ENCODE measurements at regions not wholly inside any gene's neighbourhood (a gene's known extent, or its start where the extent isn't known, plus 50 kb on each side); places are given as distances from the start of the nearest gene placed in this dataset.

- TF ChIP-seq, protein P1, sequence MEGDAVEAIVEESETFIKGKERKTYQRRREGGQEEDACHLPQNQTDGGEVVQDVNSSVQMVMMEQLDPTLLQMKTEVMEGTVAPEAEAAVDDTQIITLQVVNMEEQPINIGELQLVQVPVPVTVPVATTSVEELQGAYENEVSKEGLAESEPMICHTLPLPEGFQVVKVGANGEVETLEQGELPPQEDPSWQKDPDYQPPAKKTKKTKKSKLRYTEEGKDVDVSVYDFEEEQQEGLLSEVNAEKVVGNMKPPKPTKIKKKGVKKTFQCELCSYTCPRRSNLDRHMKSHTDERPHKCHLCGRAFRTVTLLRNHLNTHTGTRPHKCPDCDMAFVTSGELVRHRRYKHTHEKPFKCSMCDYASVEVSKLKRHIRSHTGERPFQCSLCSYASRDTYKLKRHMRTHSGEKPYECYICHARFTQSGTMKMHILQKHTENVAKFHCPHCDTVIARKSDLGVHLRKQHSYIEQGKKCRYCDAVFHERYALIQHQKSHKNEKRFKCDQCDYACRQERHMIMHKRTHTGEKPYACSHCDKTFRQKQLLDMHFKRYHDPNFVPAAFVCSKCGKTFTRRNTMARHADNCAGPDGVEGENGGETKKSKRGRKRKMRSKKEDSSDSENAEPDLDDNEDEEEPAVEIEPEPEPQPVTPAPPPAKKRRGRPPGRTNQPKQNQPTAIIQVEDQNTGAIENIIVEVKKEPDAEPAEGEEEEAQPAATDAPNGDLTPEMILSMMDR (IDR thresholded peaks at IDR 0.05; ENCODE audit: unreplicated experiment) = no peak
- ChIA-PET POLR2A (no interaction called here), CTCF (no interaction called here)
- no peak overlapping the region for H3K27ac Mint-ChIP-seq (ENCODE audit: low read depth, unreplicated experiment)
- H3K9me3 Mint-ChIP-seq (ENCODE audit: unreplicated experiment) = no peaks in the 10 kb centered on the region
- DNase-seq (ENCODE audit: unreplicated experiment) = no peak
- no peaks in the 10 kb centered on the region for H3K27me3 Mint-ChIP-seq (ENCODE audit: insufficient read depth, unreplicated experiment)
- no peaks in the 10 kb centered on the region for H3K4me1 Mint-ChIP-seq (ENCODE audit: insufficient read depth, unreplicated experiment)
- intact Hi-C loops (cut with micrococcal nuclease) = no loop called here
- BruUV-seq (replicated peaks) = no TSS peak
- no peak overlapping the region for H3K4me3 Mint-ChIP-seq (ENCODE audit: unreplicated experiment)
- H3K36me3 Mint-ChIP-seq (ENCODE audit: insufficient read depth, unreplicated experiment) = no peaks in the 10 kb centered on the region
Observed at GRCh38 chr20:48201885-48202284, 416.6 kb upstream of the SULF2 start.

DNA sequence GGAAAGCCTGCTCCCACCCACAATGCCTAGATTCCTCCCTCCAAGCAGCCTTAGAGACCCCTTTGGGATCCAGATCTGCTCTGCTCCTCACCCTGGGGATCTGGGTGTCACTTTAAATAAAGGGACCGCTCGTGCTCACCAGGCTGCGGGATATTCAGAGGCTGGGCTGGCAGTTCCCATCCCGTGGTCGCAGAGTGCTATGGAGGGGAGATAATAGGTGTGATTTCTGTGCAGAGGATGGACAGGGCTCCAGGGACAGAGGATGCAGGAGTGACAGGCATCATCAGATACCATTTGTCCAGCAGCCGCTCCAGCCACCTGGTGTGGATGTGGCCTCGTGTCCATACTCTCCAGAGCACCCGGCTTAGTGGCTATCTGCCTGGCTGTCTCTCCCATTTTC is 415.9 kb upstream of the SULF2 start:
- Mint-ChIP-seq H3K36me3 (ENCODE audit: insufficient read depth, unreplicated experiment) (no peaks in the 10 kb centered on the region), H3K27ac (ENCODE audit: low read depth, unreplicated experiment) (no peak overlapping the region), H3K9me3 (ENCODE audit: unreplicated experiment) (no peaks in the 10 kb centered on the region), H3K4me3 (ENCODE audit: unreplicated experiment) (no peak overlapping the region), H3K27me3 (ENCODE audit: insufficient read depth, unreplicated experiment) (no peaks in the 10 kb centered on the region), H3K4me1 (ENCODE audit: insufficient read depth, unreplicated experiment) (no peaks in the 10 kb centered on the region)
- intact Hi-C loops (cut with micrococcal nuclease) = no loop called here
- CTCF ChIA-PET = interaction anchor here (0.5 to 0.6 kb wide), 2 partner anchors 415 to 420 kb away, joined by 3 to 6 read pairs; no protein-coding TSS in a partner anchor
- TF ChIP-seq, protein P1 (IDR thresholded peaks at IDR 0.05; ENCODE audit: unreplicated experiment) = no peak
- BruUV-seq (replicated peaks) = no TSS peak
- POLR2A ChIA-PET = no interaction called here
- DNase-seq (ENCODE audit: unreplicated experiment) = no peak

GRCh38 chr20:48198929-48199451 is 413.7 kb upstream of the SULF2 start:
- H3K4me3 Mint-ChIP-seq (ENCODE audit: unreplicated experiment) = no peak overlapping the region
- H3K9me3 Mint-ChIP-seq (ENCODE audit: unreplicated experiment) = no peaks in the 10 kb centered on the region
- POLR2A ChIA-PET = no interaction called here
- DNase-seq (ENCODE audit: unreplicated experiment) = no peak
- no peaks in the 10 kb centered on the region for H3K4me1 Mint-ChIP-seq (ENCODE audit: insufficient read depth, unreplicated experiment)
- TF ChIP-seq, protein P1 (IDR thresholded peaks at IDR 0.05; ENCODE audit: unreplicated experiment) = no peak
- CTCF ChIA-PET = no interaction called here
- H3K27ac Mint-ChIP-seq (ENCODE audit: low read depth, unreplicated experiment) = no peak overlapping the region
- H3K36me3 Mint-ChIP-seq (ENCODE audit: insufficient read depth, unreplicated experiment) = no peaks in the 10 kb centered on the region
- no TSS peak for BruUV-seq (replicated peaks)
- no peaks in the 10 kb centered on the region for H3K27me3 Mint-ChIP-seq (ENCODE audit: insufficient read depth, unreplicated experiment)
- intact Hi-C loops (cut with micrococcal nuclease) = no loop called here

GRCh38 chr20:48197066-48197465 is 411.8 kb upstream of the SULF2 start:
- intact Hi-C loops (cut with micrococcal nuclease) = no loop called here
- H3K9me3 Mint-ChIP-seq (ENCODE audit: unreplicated experiment) = no peaks in the 10 kb centered on the region
- BruUV-seq (replicated peaks) = no TSS peak
- H3K27ac Mint-ChIP-seq (ENCODE audit: low read depth, unreplicated experiment) = no peak overlapping the region
- ChIA-PET POLR2A (interaction anchor here (0.5 kb wide), 1 partner anchor 1492 kb away, joined by 3 read pairs; no protein-coding TSS in a partner anchor), CTCF (interaction anchor here (0.9 kb wide), 1 partner anchor 424 kb away, joined by 6 read pairs; no protein-coding TSS in a partner anchor)
- TF ChIP-seq, protein P1 (IDR thresholded peaks at IDR 0.05; ENCODE audit: unreplicated experiment) = no peak
- no peak for DNase-seq (ENCODE audit: unreplicated experiment)
- no peaks in the 10 kb centered on the region for H3K27me3 Mint-ChIP-seq (ENCODE audit: insufficient read depth, unreplicated experiment)
- H3K36me3 Mint-ChIP-seq (ENCODE audit: insufficient read depth, unreplicated experiment) = no peaks in the 10 kb centered on the region
- no peaks in the 10 kb centered on the region for H3K4me1 Mint-ChIP-seq (ENCODE audit: insufficient read depth, unreplicated experiment)
- H3K4me3 Mint-ChIP-seq (ENCODE audit: unreplicated experiment) = no peak overlapping the region

All from MCF 10A (cell line).